HG02678 (cell line): ENCODE measurements at regions not wholly inside any gene's neighbourhood (a gene's known extent, or its start where the extent isn't known, plus 50 kb on each side); places are given as distances from the start of the nearest gene placed in this dataset.

Experiments used
- ATAC-seq: cut with Tn5 transposase; IDR thresholded peaks from one replicate; pipeline ENCODE4 v1.9.1; 2021; ENCODE audit warnings: mild to moderate bottlenecking, moderate library complexity; ENCODE audit not compliant: unreplicated experiment

GRCh38 chr14:100398044-100398443 is 74.9 kb downstream of the SLC25A47 start:
- ATAC-seq, result no peak

- no peak for ATAC-seq
Measured at GRCh38 chr14:100399052-100399849, 76.1 kb downstream of the SLC25A47 start.

DNA sequence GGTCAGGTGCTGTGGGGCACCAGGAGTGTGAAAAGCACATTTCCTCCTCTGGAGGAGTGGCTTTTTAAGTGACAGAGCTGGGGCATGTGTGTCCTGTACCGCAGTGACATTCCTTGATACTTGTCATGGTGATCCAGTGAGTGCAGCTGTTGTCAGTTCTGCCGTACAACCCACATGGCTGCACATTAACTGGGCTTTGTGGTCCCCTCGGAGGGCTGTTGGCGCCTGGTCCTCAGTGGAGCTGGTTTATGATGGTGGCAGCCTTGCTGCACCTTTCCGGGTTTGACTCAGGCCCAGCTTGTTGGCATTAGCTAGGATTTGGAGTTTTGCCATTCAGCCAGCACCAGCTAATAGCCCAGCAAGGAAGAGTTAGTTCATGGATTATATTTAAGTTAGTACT is 77.0 kb downstream of the SLC25A47 start:
- no peak for ATAC-seq

DNA sequence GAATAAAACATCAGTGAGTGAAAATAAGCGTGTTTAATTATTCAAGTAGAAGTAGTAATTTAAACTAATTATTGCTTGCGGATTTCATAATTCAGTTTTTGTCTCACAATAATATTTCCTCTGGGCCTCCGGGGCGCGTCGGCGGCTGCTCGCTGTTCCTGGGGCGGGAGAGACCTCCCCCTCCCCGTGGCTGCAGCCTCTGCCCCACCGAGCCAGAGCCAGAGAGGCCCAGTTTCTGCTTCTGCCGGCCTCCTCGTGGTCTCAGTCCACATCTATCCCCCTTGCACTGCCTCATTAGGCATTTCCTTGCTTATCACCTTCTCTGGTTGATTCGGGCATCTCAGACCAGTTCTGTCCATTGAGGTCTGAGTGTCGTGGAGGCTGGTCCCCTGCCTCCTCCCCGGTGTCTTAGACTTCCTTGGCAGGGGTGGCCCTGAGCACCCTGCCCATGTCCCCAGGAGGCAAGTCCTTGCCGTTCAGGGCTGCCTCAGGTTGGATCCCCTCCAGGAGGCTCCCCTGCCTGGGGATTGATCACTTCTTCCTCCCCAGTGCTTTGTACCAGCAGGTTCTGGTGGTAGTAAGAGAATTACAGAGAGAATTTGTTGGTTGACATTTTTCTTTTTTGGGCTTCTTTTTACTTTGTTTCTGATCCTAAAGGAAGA is 78.0 kb downstream of the SLC25A47 start:
- no peak for ATAC-seq

GRCh38 chr14:100401792-100402191 is 78.7 kb downstream of the SLC25A47 start:
- ATAC-seq, result no peak

- no peak for ATAC-seq
Measured at GRCh38 chr14:100402631-100403030, 79.5 kb downstream of the SLC25A47 start.

DNA sequence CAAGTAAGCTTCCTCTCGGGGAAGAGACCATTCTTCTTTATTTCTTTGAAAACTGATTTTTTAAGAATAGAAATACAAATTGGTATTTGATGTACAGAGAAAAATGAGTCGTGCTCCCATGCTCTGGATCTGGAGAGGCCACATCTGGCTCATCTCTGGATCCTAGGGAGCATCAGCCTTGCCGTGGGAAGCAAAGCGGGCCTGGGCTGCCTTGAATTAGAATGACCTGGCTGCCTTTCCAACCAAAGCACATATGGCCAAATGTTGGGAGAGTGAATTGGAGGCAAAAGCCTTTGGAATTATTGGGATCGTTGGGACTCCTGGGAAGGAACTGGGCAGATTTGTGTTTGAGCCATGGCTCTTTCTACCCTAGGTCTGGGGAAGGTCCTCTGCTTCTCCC is 80.0 kb downstream of the SLC25A47 start:
- no peak for ATAC-seq

DNA sequence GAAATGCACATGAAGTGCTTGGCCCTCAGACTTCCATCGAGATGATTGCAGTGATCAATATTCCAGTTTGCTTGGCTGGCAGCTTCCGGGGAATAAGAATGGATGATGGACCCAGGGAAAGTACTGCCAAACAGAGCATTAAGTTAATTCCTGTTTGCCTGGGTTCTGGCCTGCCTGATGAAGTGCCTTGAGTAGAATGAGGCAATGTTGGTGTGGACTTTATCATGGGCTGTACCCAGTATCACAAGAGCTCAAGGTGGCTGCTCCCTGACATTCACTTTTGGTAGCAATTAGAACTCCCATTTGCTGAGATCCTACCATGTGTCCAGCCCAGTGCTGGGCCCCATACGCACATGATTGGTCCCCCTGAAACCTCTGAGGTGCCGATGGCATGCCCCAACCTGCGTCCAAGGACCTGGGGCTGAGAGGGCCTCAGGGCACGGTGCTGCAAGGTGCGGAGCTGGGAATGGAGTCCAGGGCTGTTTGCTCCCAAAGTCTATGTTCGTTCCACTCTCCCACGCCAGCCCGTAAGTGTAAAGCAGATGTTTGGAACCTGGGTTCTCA is 80.7 kb downstream of the SLC25A47 start:
- no peak for ATAC-seq

GRCh38 chr14:100404419-100404818 is 81.3 kb downstream of the SLC25A47 start:
- ATAC-seq, result no peak

DNA sequence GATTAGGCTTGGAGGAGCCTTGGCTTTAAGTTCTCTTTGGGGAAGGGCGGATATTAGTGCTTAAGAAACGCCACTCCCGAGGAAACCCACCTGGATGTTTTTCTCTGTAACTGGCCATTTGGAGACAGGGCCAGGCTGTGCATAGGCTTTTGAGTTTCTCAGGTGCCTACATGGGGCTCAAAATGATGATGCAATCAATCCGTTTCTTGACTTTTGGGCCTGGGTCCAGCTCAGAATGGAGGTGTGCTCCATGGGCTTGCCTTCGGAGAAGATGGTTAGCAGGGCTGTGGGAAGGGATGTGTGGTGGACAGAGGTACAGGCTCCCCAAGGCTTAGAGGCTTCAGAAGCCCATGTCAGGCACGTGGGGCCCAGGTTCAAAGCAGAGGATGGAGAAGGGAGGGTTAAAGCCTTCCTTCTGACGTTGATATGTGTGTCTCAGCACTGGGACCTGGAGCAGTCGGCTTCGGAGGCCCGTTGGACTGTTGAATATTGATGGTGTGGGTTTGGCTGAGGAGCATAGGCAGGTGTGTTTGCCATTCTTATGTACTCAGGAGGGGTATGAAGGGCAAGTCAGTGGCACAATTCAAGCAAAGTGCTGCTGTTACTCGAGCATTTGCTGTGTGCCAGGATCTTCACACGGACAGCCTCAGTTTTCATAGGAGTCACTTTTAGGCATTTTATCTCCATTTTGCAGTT is 82.8 kb downstream of the SLC25A47 start:
- no peak for ATAC-seq

DNA sequence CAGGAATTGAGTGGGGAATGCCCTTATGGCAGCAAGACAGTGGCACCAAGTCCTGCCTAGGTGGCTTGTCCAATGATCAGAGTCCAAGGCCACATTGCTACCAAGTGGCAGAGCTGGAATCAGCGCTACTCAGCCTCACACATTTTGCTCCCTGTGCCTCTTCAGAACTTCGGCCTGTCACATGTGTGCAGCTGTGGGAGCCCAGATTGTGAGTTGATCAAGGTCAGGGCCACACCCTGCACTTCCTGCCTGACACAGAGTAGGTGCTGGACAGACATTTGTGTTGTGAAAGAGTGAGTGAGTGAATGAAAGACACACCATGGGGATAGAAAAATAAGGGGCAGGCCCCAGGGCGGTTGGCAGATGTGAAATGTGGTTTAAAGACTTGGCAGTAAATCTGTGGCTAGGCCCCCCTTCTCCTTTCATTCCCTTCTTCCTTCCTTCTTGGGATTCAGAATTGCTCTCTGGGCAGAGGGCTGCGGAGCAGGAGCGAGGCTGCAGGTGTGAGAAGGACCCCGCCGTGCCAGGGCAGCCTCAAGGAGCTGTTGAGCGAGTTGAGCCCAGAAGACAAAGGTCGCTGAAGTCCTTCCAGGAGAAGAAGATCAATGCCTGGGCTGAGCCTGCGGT is 83.5 kb downstream of the SLC25A47 start:
- ATAC-seq, result no peak

- no peak for ATAC-seq
Measured at GRCh38 chr14:100407376-100408102, 84.4 kb downstream of the SLC25A47 start.

DNA sequence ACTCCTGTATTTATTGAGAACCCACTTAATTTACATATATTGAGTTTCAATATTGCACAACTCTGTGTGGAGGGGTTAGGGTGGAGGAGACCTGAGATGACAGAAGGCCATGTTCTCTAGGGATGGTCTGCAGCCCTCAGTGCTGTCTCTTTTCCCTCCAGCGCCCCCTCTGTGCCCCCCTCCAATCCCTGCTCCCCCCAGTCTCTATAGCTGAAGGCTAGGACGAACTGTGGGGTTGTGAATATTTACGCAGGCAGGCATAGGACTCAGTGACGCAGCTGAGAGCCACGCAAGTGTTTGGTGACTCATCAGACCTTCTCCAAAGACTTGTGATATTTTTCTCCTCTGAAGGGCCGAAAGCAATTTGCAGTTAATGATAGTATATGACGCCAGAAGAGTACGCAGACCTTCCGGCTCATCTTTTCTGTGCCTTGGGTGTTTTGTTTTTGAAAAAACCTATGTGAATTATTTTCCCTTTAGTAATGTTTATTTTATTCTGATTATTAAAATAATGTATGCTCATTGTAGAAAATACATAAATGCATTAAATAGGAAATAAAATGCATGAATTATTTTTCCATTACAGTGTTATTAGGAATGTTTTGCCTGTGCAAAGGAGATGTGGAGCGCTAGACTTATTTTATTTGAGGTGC is 85.3 kb downstream of the SLC25A47 start:
- ATAC-seq, result no peak

DNA sequence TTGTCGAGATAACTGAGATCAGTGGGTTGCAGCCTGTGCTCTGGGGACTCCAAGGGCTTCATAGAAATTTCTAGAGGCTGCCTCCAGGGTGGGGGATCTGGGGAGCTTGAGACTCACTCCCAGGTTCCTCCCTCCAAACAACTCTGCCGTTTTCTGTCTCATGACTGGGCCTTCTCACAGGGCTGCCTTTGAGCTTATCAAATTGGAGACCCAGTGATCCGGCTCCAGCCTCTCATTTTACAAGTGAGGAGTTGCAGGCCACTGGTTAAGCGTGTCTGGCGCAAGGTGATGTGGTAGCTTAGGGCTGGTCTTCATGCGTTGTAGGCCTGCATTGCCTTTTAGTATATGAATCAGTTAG is 85.8 kb downstream of the SLC25A47 start:
- no peak for ATAC-seq

DNA sequence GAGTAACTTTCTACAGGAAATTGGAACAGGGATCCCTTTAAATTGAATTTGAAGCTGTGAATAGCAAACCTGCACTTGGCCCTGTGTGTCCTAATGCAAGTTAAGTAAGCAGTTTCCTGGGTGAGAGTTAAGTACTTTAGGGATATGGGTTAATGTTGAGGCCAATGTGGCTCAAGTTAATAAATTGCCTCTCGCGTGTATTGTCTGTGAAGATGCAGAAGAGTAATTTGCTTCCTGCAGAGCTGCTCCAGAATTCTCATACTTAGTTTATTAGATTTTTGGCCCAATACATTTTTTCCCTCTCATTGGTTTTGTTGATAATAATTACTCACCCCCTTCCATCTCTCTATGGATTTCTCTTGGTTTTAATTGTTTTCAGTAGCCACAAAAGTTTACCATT is 86.5 kb downstream of the SLC25A47 start:
- ATAC-seq, result no peak

DNA sequence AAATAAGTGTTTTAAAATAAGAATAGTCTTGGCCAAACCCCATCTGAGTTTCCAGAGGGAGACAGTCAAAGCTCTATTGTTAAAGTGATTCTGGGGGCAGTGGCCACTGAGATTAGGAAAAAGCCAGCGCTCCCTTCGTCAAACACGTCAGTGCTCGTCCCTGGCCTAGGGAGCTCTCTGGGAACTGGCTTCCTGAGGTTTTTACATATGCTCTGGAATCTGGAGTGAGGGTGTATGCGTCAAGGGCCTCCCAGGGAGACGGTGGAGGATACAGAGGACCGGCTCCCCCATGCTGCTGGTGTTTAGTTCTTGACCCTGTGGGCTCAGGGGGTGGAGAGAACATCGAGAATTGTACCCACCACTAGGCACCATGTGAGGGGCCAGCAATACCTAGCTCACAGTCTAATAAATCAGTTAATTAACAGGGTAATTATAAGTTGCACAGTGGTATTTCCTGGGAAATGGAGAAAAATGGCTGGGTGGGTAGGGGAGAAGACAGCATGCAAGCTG is 87.0 kb downstream of the SLC25A47 start:
- no peak for ATAC-seq

- no peak for ATAC-seq
Measured at GRCh38 chr14:100413699-100414098, 90.6 kb downstream of the SLC25A47 start.

GRCh38 chr14:100415226-100415625 is 92.1 kb downstream of the SLC25A47 start:
- no peak for ATAC-seq

- no peak for ATAC-seq
Measured at GRCh38 chr14:100416081-100416680, 93.0 kb downstream of the SLC25A47 start.
